ENCODE measurements at regions not wholly inside any gene's neighbourhood (a gene's known extent, or its start where the extent isn't known, plus 50 kb on each side); places are given as distances from the start of the nearest gene placed in this dataset.

DNA sequence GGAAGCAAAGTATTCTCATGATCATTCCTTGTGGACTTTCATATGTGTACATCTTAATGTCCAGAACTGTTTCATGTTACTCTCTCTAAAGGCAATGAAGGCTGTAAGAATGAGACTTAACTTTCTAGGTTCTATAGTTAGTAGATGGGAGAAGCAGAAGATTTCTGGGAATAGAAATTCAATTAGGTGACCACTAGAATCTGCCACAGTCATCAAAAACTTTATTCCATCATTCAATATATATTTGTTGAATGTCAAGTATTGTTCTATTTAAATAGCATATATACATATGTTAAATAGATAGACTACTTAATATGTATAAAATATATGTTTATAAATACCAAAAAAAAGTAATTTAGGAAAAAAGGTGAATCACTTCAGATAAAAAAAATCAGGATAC, 972.9 kb downstream of the SLC6A15 start:
- no peak overlapping the region for H3K4me3 ChIP-seq (ENCODE audit: low read depth in 1 of 3, low read length in 3 of 3)
- H3K27ac ChIP-seq (ENCODE audit: low read depth in 1 of 2, low read length in 2 of 2), result no peak overlapping the region
- TF ChIP-seq NR2F2 (IDR thresholded peaks at IDR 0.05), result no peak
- TF ChIP-seq JUND (IDR thresholded peaks at IDR 0.05), result no peak
- TF ChIP-seq, protein P1, sequence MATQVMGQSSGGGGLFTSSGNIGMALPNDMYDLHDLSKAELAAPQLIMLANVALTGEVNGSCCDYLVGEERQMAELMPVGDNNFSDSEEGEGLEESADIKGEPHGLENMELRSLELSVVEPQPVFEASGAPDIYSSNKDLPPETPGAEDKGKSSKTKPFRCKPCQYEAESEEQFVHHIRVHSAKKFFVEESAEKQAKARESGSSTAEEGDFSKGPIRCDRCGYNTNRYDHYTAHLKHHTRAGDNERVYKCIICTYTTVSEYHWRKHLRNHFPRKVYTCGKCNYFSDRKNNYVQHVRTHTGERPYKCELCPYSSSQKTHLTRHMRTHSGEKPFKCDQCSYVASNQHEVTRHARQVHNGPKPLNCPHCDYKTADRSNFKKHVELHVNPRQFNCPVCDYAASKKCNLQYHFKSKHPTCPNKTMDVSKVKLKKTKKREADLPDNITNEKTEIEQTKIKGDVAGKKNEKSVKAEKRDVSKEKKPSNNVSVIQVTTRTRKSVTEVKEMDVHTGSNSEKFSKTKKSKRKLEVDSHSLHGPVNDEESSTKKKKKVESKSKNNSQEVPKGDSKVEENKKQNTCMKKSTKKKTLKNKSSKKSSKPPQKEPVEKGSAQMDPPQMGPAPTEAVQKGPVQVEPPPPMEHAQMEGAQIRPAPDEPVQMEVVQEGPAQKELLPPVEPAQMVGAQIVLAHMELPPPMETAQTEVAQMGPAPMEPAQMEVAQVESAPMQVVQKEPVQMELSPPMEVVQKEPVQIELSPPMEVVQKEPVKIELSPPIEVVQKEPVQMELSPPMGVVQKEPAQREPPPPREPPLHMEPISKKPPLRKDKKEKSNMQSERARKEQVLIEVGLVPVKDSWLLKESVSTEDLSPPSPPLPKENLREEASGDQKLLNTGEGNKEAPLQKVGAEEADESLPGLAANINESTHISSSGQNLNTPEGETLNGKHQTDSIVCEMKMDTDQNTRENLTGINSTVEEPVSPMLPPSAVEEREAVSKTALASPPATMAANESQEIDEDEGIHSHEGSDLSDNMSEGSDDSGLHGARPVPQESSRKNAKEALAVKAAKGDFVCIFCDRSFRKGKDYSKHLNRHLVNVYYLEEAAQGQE (IDR thresholded peaks at IDR 0.05), result no peak
- no peak for TF ChIP-seq EGR1 (IDR thresholded peaks at IDR 0.05; ENCODE audit: low read depth in 2 of 2)
- no peak for TF ChIP-seq TAF1 (conservative IDR thresholded peaks at IDR 0.05)
- TF ChIP-seq, protein P2, sequence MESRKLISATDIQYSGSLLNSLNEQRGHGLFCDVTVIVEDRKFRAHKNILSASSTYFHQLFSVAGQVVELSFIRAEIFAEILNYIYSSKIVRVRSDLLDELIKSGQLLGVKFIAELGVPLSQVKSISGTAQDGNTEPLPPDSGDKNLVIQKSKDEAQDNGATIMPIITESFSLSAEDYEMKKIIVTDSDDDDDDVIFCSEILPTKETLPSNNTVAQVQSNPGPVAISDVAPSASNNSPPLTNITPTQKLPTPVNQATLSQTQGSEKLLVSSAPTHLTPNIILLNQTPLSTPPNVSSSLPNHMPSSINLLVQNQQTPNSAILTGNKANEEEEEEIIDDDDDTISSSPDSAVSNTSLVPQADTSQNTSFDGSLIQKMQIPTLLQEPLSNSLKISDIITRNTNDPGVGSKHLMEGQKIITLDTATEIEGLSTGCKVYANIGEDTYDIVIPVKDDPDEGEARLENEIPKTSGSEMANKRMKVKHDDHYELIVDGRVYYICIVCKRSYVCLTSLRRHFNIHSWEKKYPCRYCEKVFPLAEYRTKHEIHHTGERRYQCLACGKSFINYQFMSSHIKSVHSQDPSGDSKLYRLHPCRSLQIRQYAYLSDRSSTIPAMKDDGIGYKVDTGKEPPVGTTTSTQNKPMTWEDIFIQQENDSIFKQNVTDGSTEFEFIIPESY (IDR thresholded peaks at IDR 0.05), result no peak
- no peak for TF ChIP-seq RAD21 (IDR thresholded peaks at IDR 0.05)
- no peak for TF ChIP-seq CTCF (IDR thresholded peaks at IDR 0.05; ENCODE audit: low read depth, low read length, missing input control)
- H3K9me3 ChIP-seq (ENCODE audit: control insufficient read depth in 4 of 4, low read length in 3 of 4), result no peaks in the 10 kb centered on the region
- DNase-seq (ENCODE audit: low spot score), result no peak
- H3K27me3 ChIP-seq (ENCODE audit: control insufficient read depth in 4 of 4, insufficient read depth in 4 of 4, low read length in 3 of 4), result no peaks in the 10 kb centered on the region
- no peak overlapping the region for H3K9ac ChIP-seq (ENCODE audit: low read depth in 1 of 2, low read length in 2 of 2)
- no peaks in the 10 kb centered on the region for H3K36me3 ChIP-seq (ENCODE audit: control insufficient read depth in 4 of 4, insufficient read depth in 3 of 4, low read depth in 1 of 4, low read length in 3 of 4)
- no peaks in the 10 kb centered on the region for H3K4me1 ChIP-seq (ENCODE audit: control insufficient read depth in 4 of 4, insufficient read depth in 4 of 4, low read length in 3 of 4)

DNA sequence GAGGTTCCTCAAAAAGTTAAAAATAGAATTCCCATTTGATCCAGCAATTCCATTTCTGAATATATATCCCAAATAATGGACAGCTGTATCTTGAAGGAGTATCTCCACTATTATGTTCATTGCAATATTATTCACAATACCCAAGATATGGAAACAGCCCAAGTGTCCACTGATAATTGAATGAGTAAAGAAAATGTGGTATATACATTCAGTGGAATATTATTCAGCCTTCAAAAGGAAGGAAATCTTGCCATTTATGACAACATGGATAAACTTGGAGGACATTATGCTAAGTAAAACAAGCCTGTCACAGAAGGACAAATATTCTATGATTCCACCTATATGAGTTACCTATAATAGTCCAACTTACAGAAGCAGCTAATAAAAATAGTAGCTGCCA, 979.0 kb downstream of the SLC6A15 start:
- no peak for DNase-seq (ENCODE audit: low spot score)
- H3K36me3 ChIP-seq (ENCODE audit: control insufficient read depth in 4 of 4, insufficient read depth in 3 of 4, low read depth in 1 of 4, low read length in 3 of 4), result no peaks in the 10 kb centered on the region
- no peak for TF ChIP-seq RAD21 (IDR thresholded peaks at IDR 0.05)
- TF ChIP-seq FOXA1 (IDR thresholded peaks at IDR 0.05), result no peak
- no peak for TF ChIP-seq HNF4G (IDR thresholded peaks at IDR 0.05)
- no peak for TF ChIP-seq TAF1 (conservative IDR thresholded peaks at IDR 0.05)
- TF ChIP-seq JUND (IDR thresholded peaks at IDR 0.05), result no peak
- TF ChIP-seq HNF4A (conservative IDR thresholded peaks at IDR 0.05), result no peak
- TF ChIP-seq RXRA (IDR thresholded peaks at IDR 0.05), result no peak
- TF ChIP-seq GABPA (IDR thresholded peaks at IDR 0.05 in 1 of 2, conservative IDR thresholded peaks at IDR 0.05 in 1 of 2), result no peak
- no peak for TF ChIP-seq CTCF (IDR thresholded peaks at IDR 0.05; ENCODE audit: low read depth, low read length, missing input control)
- no peak for TF ChIP-seq MAX (IDR thresholded peaks at IDR 0.05)
- TF ChIP-seq YY1 (IDR thresholded peaks at IDR 0.05), result no peak
- TF ChIP-seq, protein P1 (IDR thresholded peaks at IDR 0.05), result no peak
- TF ChIP-seq ATF3 (IDR thresholded peaks at IDR 0.05), result no peak
- no peak overlapping the region for H3K27ac ChIP-seq (ENCODE audit: low read depth in 1 of 2, low read length in 2 of 2)
- H3K9ac ChIP-seq (ENCODE audit: low read depth in 1 of 2, low read length in 2 of 2), result no peak overlapping the region
- no peaks in the 10 kb centered on the region for H3K27me3 ChIP-seq (ENCODE audit: control insufficient read depth in 4 of 4, insufficient read depth in 4 of 4, low read length in 3 of 4)
- peaks cover 0 to 5% (median 0%) of the 10 kb centered on the region in 4 donors for H3K9me3 ChIP-seq (ENCODE audit: control insufficient read depth in 4 of 4, low read length in 3 of 4)
- no peaks in the 10 kb centered on the region for H3K4me1 ChIP-seq (ENCODE audit: control insufficient read depth in 4 of 4, insufficient read depth in 4 of 4, low read length in 3 of 4)
- H3K4me3 ChIP-seq (ENCODE audit: low read depth in 1 of 3, low read length in 3 of 3), result no peak overlapping the region
